NT2/D1 (cell line): ENCODE measurements at regions not wholly inside any gene's neighbourhood (a gene's known extent, or its start where the extent isn't known, plus 50 kb on each side); places are given as distances from the start of the nearest gene placed in this dataset.

Experiments used
- SUZ12 ChIP-seq: IDR thresholded peaks from 2 replicates; pipeline ENCODE4 v1.6.1; 2011; ENCODE audit not compliant: insufficient read length, insufficient read depth; ENCODE audit errors: extremely low read depth
- YY1 ChIP-seq: IDR thresholded peaks from 2 replicates; pipeline ENCODE4 v1.6.1; 2011; ENCODE audit not compliant: insufficient read length, insufficient read depth
- ZNF274 ChIP-seq: IDR thresholded peaks from 2 replicates; pipeline ENCODE4 v1.6.1; 2011; ENCODE audit warnings: mild to moderate bottlenecking, low read depth, low read length

DNA sequence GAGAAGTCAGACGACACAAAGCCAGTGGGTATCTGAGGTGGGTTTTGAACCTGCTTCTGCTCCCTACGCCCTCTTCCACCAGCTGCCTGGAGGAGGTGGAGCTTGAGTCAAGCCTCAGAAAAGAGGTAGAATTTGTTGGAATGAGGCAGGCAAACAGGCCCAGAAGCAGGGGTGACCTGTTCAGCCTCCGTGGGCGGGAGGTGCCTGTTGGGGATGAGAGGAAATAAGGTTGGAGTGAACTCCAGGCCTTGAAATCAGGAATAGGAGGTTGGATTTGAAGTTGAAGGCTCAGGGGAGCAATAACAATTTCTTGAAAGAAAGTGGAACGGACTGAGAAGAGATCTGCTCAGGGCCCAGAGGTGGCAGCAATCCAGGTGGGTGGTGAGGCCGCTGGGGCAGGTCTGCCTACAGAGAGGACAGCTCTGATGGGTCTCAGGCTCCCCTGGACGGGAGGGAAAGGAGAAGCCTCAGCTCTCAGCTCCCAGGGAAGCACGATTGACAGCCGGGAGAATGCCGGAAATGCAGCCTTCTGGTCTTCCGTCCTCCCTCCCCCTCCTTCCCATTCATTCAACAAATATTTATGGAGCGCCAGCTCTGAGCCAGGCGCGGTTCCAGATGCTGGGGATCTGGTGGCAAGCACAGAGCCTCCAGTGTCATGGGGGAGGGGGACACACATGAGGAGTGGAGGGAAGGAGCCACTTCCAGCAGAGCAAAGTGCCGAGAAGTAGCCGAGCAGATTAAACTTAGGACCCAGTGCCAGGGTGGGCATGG is 61.9 kb upstream of the CIBAR2 start:
- TF ChIP-seq SUZ12 (no peak), ZNF274 (no peak), YY1 (no peak)
